ENCODE measurements at regions not wholly inside any gene's neighbourhood (a gene's known extent, or its start where the extent isn't known, plus 50 kb on each side); places are given as distances from the start of the nearest gene placed in this dataset.
"Not testable (repeated sequence)": the region's sequence is repeated elsewhere in the genome, so short reads cannot be mapped to it uniquely, and the experiment has no call there.

DNA sequence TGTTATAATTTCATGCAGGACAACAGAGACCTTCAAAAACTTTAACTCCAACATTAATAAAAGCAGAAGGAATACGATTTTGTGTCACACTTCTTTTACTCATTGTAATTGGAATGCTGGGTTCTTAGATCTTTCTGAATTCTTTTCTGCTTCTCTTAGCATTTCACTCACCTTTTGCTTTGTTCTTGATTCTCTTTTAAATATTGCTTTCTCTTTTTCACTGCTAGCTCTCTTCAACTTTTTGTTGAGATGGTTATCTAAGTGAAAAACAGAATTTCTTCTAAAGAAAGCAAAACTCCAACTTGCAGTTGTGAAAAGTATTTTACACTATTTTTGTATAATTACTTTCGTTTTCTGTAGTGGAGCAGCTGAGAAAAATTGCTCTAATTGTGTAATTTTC is 212.6 kb upstream of the KIF2A start:
- ChIA-PET CTCF (no interaction called here), POLR2A (no interaction called here)
- DNase-seq (ENCODE audit: extremely low spot score) = no peak

GRCh38 chr5:62093976-62094375 is 212.0 kb upstream of the KIF2A start:
- POLR2A ChIA-PET = no interaction called here
- CTCF ChIA-PET = no interaction called here
- DNase-seq (ENCODE audit: extremely low spot score) = peak; percentile 67
- TF ChIP-seq PKNOX1 (IDR thresholded peaks at IDR 0.05) (peak; percentile 84), FOXK2 (IDR thresholded peaks at IDR 0.05) (no peak)

More for the DNA sequence above, 212.6 kb upstream of the KIF2A start:
- no peak for TF ChIP-seq SP1 (IDR thresholded peaks at IDR 0.05)

GRCh38 chr5:62097361-62097760 is 208.6 kb upstream of the KIF2A start:
- CTCF ChIA-PET = no interaction called here
- TF ChIP-seq HDGF (IDR thresholded peaks at IDR 0.05; ENCODE audit: borderline replicate concordance) (no peak), BHLHE40 (IDR thresholded peaks at IDR 0.05; ENCODE audit: borderline replicate concordance) (no peak), NFRKB (IDR thresholded peaks at IDR 0.05) (no peak), SUZ12 (IDR thresholded peaks at IDR 0.05) (no peak), ELF4 (IDR thresholded peaks at IDR 0.05) (no peak), TARDBP (IDR thresholded peaks at IDR 0.05) (no peak), FOXM1 (IDR thresholded peaks at IDR 0.05; ENCODE audit: borderline replicate concordance) (no peak), ZNF384 (IDR thresholded peaks at IDR 0.05) (no peak), SP1 (IDR thresholded peaks at IDR 0.05) (no peak), PKNOX1 (IDR thresholded peaks at IDR 0.05) (no peak), FOXA1 (IDR thresholded peaks at IDR 0.05) (no peak), FOXK2 (IDR thresholded peaks at IDR 0.05) (no peak)
- DNase-seq (ENCODE audit: extremely low spot score) = no peak
- POLR2A ChIA-PET = no interaction called here

GRCh38 chr5:62100201-62100600 is 205.8 kb upstream of the KIF2A start:
- ChIA-PET CTCF (no interaction called here), POLR2A (no interaction called here)
- DNase-seq (ENCODE audit: extremely low spot score) = no peak
- TF ChIP-seq ZNF384 (IDR thresholded peaks at IDR 0.05) = no peak
- no peak for TF ChIP-seq CTBP1 (IDR thresholded peaks at IDR 0.05; ENCODE audit: borderline replicate concordance)
- no peak for TF ChIP-seq FOXK2 (IDR thresholded peaks at IDR 0.05)
- TF ChIP-seq ARNT (IDR thresholded peaks at IDR 0.05) = no peak
- no peak for TF ChIP-seq FOXA1 (IDR thresholded peaks at IDR 0.05)
- TF ChIP-seq HDGF (IDR thresholded peaks at IDR 0.05; ENCODE audit: borderline replicate concordance) = no peak
- no peak for TF ChIP-seq BHLHE40 (IDR thresholded peaks at IDR 0.05; ENCODE audit: borderline replicate concordance)
- TF ChIP-seq LEF1 (IDR thresholded peaks at IDR 0.05; ENCODE audit: borderline replicate concordance) = no peak
- no peak for TF ChIP-seq NFRKB (IDR thresholded peaks at IDR 0.05)
- no peak for TF ChIP-seq PKNOX1 (IDR thresholded peaks at IDR 0.05)
- TF ChIP-seq SUZ12 (IDR thresholded peaks at IDR 0.05) = no peak
- no peak for TF ChIP-seq ELF4 (IDR thresholded peaks at IDR 0.05)
- TF ChIP-seq L3MBTL2 (conservative IDR thresholded peaks at IDR 0.05) = no peak
- TF ChIP-seq FOXM1 (IDR thresholded peaks at IDR 0.05; ENCODE audit: borderline replicate concordance) = no peak
- TF ChIP-seq TARDBP (IDR thresholded peaks at IDR 0.05) = no peak
- TF ChIP-seq SP1 (IDR thresholded peaks at IDR 0.05) = no peak

DNA sequence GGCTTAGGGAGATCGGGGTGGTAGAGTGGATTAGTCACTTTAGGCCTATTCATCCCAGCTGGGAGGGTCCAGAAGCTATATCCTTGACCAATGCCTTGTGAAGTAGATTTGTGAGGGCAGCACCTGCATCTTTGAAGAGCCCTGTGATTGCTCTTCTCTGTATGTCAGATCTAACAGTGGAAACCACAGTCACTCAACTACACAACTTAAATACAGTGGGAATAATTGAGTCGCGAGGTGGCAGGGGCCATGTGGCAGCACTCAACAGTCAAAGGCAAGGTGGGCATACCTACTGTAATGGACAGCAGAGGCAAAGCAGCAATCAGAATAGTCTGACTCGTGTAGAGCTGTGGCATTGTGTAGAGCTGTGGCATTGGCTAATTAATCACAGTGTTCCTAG is 202.1 kb upstream of the KIF2A start:
- CTCF ChIA-PET = not testable (repeated sequence)

DNA sequence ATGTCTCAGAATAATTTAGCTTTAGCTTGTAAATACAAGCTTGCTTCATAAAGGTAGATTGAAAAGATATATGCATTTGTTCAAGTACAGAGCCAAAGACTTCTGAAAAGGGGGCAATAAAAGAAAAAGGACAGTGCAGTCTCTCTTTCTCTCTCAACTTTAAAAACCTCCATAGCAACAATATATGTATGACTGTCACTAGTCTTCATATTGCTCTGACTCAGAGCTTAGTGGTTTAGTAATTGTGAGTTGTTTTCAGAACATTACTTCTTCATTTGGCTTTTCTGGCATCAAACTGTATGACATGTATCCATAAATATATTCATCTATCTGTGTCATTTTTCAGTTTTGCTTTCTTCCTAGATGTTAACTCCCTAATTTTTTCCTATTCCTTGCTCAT is 194.6 kb upstream of the KIF2A start:
- ChIA-PET CTCF (no interaction called here), POLR2A (interaction anchor here (0.6 kb wide), 1 partner anchor 327 kb away, joined by 3 read pairs; no protein-coding TSS in a partner anchor)
- no peak for DNase-seq (ENCODE audit: extremely low spot score)
- TF ChIP-seq SP1 (IDR thresholded peaks at IDR 0.05) (no peak), PKNOX1 (IDR thresholded peaks at IDR 0.05) (no peak), LEF1 (IDR thresholded peaks at IDR 0.05; ENCODE audit: borderline replicate concordance) (no peak), SUZ12 (IDR thresholded peaks at IDR 0.05) (no peak), ZNF384 (IDR thresholded peaks at IDR 0.05) (no peak), ELF4 (IDR thresholded peaks at IDR 0.05) (no peak), CTBP1 (IDR thresholded peaks at IDR 0.05; ENCODE audit: borderline replicate concordance) (no peak), ARNT (IDR thresholded peaks at IDR 0.05) (no peak)

More for the DNA sequence above, 202.1 kb upstream of the KIF2A start:
- DNase-seq (ENCODE audit: extremely low spot score); POLR2A ChIA-PET: not testable (repeated sequence)

GRCh38 chr5:62112689-62113228 is 193.2 kb upstream of the KIF2A start:
- POLR2A ChIA-PET = no interaction called here
- DNase-seq (ENCODE audit: extremely low spot score) = no peak
- CTCF ChIA-PET = no interaction called here
- no peak for TF ChIP-seq SUZ12 (IDR thresholded peaks at IDR 0.05)
- TF ChIP-seq BHLHE40 (IDR thresholded peaks at IDR 0.05; ENCODE audit: borderline replicate concordance) = no peak
- no peak for TF ChIP-seq ELF4 (IDR thresholded peaks at IDR 0.05)
- TF ChIP-seq FOXA1 (IDR thresholded peaks at IDR 0.05) = no peak
- no peak for TF ChIP-seq CTBP1 (IDR thresholded peaks at IDR 0.05; ENCODE audit: borderline replicate concordance)
- no peak for TF ChIP-seq ZNF384 (IDR thresholded peaks at IDR 0.05)
